ENCODE measurements at regions not wholly inside any gene's neighbourhood (a gene's known extent, or its start where the extent isn't known, plus 50 kb on each side); places are given as distances from the start of the nearest gene placed in this dataset.

DNA sequence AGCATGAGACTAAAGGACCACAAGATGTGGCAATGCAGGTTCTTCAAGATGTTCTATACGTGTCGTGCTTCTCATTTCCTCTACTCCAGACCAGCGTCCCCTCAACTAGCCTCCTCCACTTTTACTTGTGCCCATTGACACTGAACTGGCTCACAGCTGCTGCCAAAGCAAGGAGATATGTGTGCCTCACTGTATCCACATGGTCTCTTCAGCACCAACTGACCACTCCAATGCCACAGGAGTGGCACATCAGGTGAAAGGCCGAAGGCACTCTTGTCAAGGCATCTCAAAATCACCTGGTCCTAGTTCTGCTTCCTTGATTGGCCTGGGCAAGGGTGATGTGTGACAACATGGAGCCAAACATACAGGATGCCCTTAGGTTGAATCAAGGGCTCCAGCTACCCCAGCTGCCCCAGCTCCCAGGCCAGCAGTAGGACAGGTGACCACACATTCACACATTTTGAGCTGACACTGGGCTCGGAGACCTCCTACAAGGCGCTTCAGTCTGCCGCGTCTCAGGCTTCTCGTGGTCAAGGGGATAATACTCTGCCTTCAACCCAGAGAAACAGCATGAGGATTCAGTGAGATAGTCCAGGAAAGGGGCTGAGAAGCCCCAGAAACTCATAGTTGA lies 205.2 kb upstream of the CDH4 start:
- Mint-ChIP-seq H3K4me3 (ENCODE audit: unreplicated experiment) (no peak overlapping the region), H3K4me1 (ENCODE audit: low read depth, unreplicated experiment) (no peaks in the 10 kb centered on the region), H3K27ac (ENCODE audit: unreplicated experiment) (no peak overlapping the region), H3K9me3 (ENCODE audit: unreplicated experiment) (peaks cover 3% of the 10 kb centered on the region), H3K36me3 (ENCODE audit: unreplicated experiment) (peaks cover 2% of the 10 kb centered on the region), H3K27me3 (ENCODE audit: unreplicated experiment) (no peaks in the 10 kb centered on the region)
- TF ChIP-seq CTCF (IDR thresholded peaks at IDR 0.05; ENCODE audit: partially characterized antibody, unreplicated experiment) = no peak
- no peak for DNase-seq

- Mint-ChIP-seq H3K9me3 (ENCODE audit: unreplicated experiment) (peaks cover 3% of the 10 kb centered on the region), H3K4me1 (ENCODE audit: low read depth, unreplicated experiment) (no peaks in the 10 kb centered on the region), H3K27ac (ENCODE audit: unreplicated experiment) (no peak overlapping the region), H3K36me3 (ENCODE audit: unreplicated experiment) (no peaks in the 10 kb centered on the region), H3K27me3 (ENCODE audit: unreplicated experiment) (no peaks in the 10 kb centered on the region), H3K4me3 (ENCODE audit: unreplicated experiment) (no peak overlapping the region)
- no peak for DNase-seq
- no peak for TF ChIP-seq CTCF (IDR thresholded peaks at IDR 0.05; ENCODE audit: partially characterized antibody, unreplicated experiment)
Measured at GRCh38 chr20:61047515-61047914, 204.5 kb upstream of the CDH4 start.

DNA sequence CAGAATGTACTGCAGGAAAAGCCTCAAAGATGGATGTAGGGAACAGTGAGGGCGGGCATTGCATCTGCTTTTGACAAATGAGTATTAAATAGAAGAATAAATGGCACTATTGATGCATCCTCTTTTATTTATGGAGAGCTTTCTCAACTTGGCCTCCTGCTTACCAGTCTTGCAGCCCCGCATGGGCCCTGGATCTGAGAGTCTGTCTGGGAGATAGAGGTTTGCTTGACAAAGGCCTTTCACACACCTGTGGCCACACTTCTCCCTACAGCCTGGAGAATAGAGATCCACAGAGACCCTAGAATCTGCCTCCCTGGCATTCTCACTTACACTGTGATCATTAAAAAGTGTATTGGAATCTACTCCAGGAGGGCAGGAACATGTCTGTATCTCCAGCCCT lies 203.8 kb upstream of the CDH4 start:
- no peak overlapping the region for H3K4me3 Mint-ChIP-seq (ENCODE audit: unreplicated experiment)

DNA sequence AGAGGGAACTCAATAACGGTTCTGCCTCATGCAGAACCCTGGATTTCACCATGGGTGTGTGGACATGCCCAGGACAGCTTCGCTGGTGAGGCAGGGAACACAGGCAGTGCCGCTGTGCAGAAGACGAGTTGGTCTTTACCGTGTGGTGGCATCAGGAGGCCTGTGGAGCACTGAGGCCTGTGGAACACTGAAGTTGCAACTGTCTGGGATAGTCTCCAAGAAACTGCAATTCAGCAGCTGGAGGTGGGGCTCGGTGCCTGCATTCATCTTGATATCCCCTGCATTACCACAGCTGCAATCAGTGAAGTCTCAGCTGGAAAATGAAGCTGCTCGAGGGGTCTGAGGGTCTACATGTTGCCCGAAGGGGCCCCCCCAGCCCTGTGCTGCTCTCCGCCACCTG lies 202.4 kb upstream of the CDH4 start:
- Mint-ChIP-seq H3K9me3 (ENCODE audit: unreplicated experiment) (no peaks in the 10 kb centered on the region), H3K4me1 (ENCODE audit: low read depth, unreplicated experiment) (peaks cover 8% of the 10 kb centered on the region), H3K27ac (ENCODE audit: unreplicated experiment) (no peak overlapping the region), H3K4me3 (ENCODE audit: unreplicated experiment) (no peak overlapping the region), H3K36me3 (ENCODE audit: unreplicated experiment) (peaks cover 4% of the 10 kb centered on the region), H3K27me3 (ENCODE audit: unreplicated experiment) (peaks cover 5% of the 10 kb centered on the region)
- no peak for DNase-seq
- TF ChIP-seq CTCF (IDR thresholded peaks at IDR 0.05; ENCODE audit: partially characterized antibody, unreplicated experiment) = no peak

More for the DNA sequence above, 203.8 kb upstream of the CDH4 start:
- no peak for TF ChIP-seq CTCF (IDR thresholded peaks at IDR 0.05; ENCODE audit: partially characterized antibody, unreplicated experiment)
- no peak for DNase-seq
- Mint-ChIP-seq H3K36me3 (ENCODE audit: unreplicated experiment) (no peaks in the 10 kb centered on the region), H3K27me3 (ENCODE audit: unreplicated experiment) (peaks cover 3% of the 10 kb centered on the region), H3K27ac (ENCODE audit: unreplicated experiment) (no peak overlapping the region), H3K4me1 (ENCODE audit: low read depth, unreplicated experiment) (peaks cover 5% of the 10 kb centered on the region), H3K9me3 (ENCODE audit: unreplicated experiment) (no peaks in the 10 kb centered on the region)

DNA sequence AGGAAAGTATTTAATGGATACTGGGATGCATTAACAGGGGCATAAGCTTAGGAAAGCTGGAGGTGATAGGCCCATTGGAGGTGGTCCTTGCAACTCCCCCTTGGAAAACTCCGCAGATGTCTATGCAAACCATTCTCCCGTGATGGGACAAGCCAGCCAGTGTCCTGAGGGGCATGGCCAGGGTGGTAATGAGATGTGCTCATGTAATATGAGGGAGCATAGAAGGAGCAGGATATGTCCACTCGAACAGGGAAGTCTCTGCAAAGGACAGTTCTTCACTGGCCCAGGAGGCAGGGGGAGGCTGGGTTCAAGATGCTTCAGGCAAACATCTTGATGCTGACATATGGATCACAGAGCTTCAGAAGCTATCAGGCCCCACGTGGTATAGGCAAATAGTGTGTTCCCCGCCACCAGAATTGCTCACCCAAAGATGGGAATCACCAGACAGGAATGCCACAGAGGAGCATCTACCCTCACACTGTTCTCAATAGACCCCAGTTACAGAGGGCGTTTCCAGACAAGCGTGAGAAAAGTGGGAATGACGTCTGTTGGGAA lies 201.6 kb upstream of the CDH4 start:
- H3K36me3 Mint-ChIP-seq (ENCODE audit: unreplicated experiment) = peaks cover 4% of the 10 kb centered on the region
- H3K27ac Mint-ChIP-seq (ENCODE audit: unreplicated experiment) = no peak overlapping the region
- no peak for DNase-seq
- no peak for TF ChIP-seq CTCF (IDR thresholded peaks at IDR 0.05; ENCODE audit: partially characterized antibody, unreplicated experiment)
- H3K9me3 Mint-ChIP-seq (ENCODE audit: unreplicated experiment) = no peaks in the 10 kb centered on the region
- H3K4me1 Mint-ChIP-seq (ENCODE audit: low read depth, unreplicated experiment) = peaks cover 14% of the 10 kb centered on the region
- H3K27me3 Mint-ChIP-seq (ENCODE audit: unreplicated experiment) = peaks cover 8% of the 10 kb centered on the region
- no peak overlapping the region for H3K4me3 Mint-ChIP-seq (ENCODE audit: unreplicated experiment)
